ENCODE measurements at regions not wholly inside any gene's neighbourhood (a gene's known extent, or its start where the extent isn't known, plus 50 kb on each side); places are given as distances from the start of the nearest gene placed in this dataset.

- H3K27me3 ChIP-seq, result no peaks in the 10 kb centered on the region
- intact Hi-C loops (cut with DNase I), result no loop called here
Observed at GRCh38 chr2:192286093-192286701, 91.5 kb upstream of the TMEFF2 start.

GRCh38 chr2:192283450-192283849 lies 88.7 kb upstream of the TMEFF2 start:
- H3K9me3 ChIP-seq, result no peaks in the 10 kb centered on the region
- 95 to 100% methylated on average over 1 of the region's 1 CpG for WGBS, 2 donors
- TF ChIP-seq POLR2A (IDR thresholded peaks at IDR 0.05), result no peak
- no peak for TF ChIP-seq CTCF (IDR thresholded peaks at IDR 0.05)
- H3K36me3 ChIP-seq, result no peaks in the 10 kb centered on the region
- H3K4me3 ChIP-seq (replicated peaks in 1 of 3), result no peak overlapping the region
- H3K27ac ChIP-seq, result no peak overlapping the region
- DNase-seq, result no peak
- no peaks in the 10 kb centered on the region for H3K4me1 ChIP-seq
- H3K27me3 ChIP-seq, result no peaks in the 10 kb centered on the region
- intact Hi-C loops (cut with DNase I), result no loop called here

More at GRCh38 chr2:192286093-192286701, 91.5 kb upstream of the TMEFF2 start:
- TF ChIP-seq CTCF (IDR thresholded peaks at IDR 0.05) (no peak), POLR2A (IDR thresholded peaks at IDR 0.05) (no peak)
- no peaks in the 10 kb centered on the region for H3K9me3 ChIP-seq
- 87 to 92% methylated on average over 3 of the region's 3 CpGs for WGBS, 2 donors
- no peaks in the 10 kb centered on the region for H3K4me1 ChIP-seq
- no peak for DNase-seq
- no peak overlapping the region for H3K27ac ChIP-seq
- H3K4me3 ChIP-seq (replicated peaks in 1 of 3), result no peak overlapping the region
- no peaks in the 10 kb centered on the region for H3K36me3 ChIP-seq

- no peak overlapping the region for H3K4me3 ChIP-seq (replicated peaks in 1 of 3)
- DNase-seq, result no peak
- no peaks in the 10 kb centered on the region for H3K27me3 ChIP-seq
- no peak overlapping the region for H3K27ac ChIP-seq
- H3K36me3 ChIP-seq, result no peaks in the 10 kb centered on the region
- intact Hi-C loops (cut with DNase I), result no loop called here
- H3K9me3 ChIP-seq, result no peaks in the 10 kb centered on the region
- no peak for TF ChIP-seq POLR2A (IDR thresholded peaks at IDR 0.05)
- TF ChIP-seq CTCF (IDR thresholded peaks at IDR 0.05), result no peak
- no peaks in the 10 kb centered on the region for H3K4me1 ChIP-seq
Observed at GRCh38 chr2:192278701-192279100, 84.0 kb upstream of the TMEFF2 start.

GRCh38 chr2:192277494-192278109 lies 82.9 kb upstream of the TMEFF2 start:
- H3K27me3 ChIP-seq, result no peaks in the 10 kb centered on the region
- H3K9me3 ChIP-seq, result no peaks in the 10 kb centered on the region
- H3K36me3 ChIP-seq, result no peaks in the 10 kb centered on the region
- no peak overlapping the region for H3K4me3 ChIP-seq (replicated peaks in 1 of 3)
- WGBS, 2 donors, result 90 to 94% methylated on average over 2 to 3 of the region's 3 CpGs
- no peaks in the 10 kb centered on the region for H3K4me1 ChIP-seq
- TF ChIP-seq CTCF (IDR thresholded peaks at IDR 0.05) (no peak), POLR2A (IDR thresholded peaks at IDR 0.05) (no peak)
- no peak for DNase-seq
- H3K27ac ChIP-seq, result no peak overlapping the region
- intact Hi-C loops (cut with DNase I), result no loop called here

GRCh38 chr2:192275632-192276031 lies 80.9 kb upstream of the TMEFF2 start:
- intact Hi-C loops (cut with DNase I), result no loop called here
- no peaks in the 10 kb centered on the region for H3K36me3 ChIP-seq
- H3K4me1 ChIP-seq, result no peaks in the 10 kb centered on the region
- H3K27me3 ChIP-seq, result no peaks in the 10 kb centered on the region
- no peaks in the 10 kb centered on the region for H3K9me3 ChIP-seq
- WGBS, 2 donors, result 89 to 90% methylated on average over 3 of the region's 3 CpGs
- TF ChIP-seq CTCF (IDR thresholded peaks at IDR 0.05), result no peak
- no peak for TF ChIP-seq POLR2A (IDR thresholded peaks at IDR 0.05)
- DNase-seq, result no peak
- H3K27ac ChIP-seq, result no peak overlapping the region
- no peak overlapping the region for H3K4me3 ChIP-seq (replicated peaks in 1 of 3)
